ENCODE measurements at regions not wholly inside any gene's neighbourhood (a gene's known extent, or its start where the extent isn't known, plus 50 kb on each side); places are given as distances from the start of the nearest gene placed in this dataset.

DNA sequence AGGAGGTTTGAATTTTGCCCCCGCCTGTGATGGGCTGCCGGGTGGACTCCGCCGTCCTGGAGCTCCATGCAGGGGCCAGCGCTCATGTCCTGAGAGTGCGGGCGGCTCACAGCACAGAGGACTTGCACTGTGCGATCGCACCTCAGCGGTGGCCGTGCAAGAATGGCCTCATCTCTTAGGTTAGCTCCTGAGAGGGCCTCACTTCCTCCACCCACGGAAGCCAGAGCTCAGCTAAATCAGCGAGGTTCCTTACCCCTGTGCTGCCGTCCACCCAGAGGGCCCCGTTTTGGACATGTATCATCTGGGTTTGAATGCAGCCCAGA is 72.0 kb upstream of the PCSK6 start:
- no peak overlapping the region for H3K4me3 Mint-ChIP-seq
- H3K27me3 Mint-ChIP-seq (ENCODE audit: insufficient read depth), result peaks cover 2% of the 10 kb centered on the region
- intact Hi-C loops (cut with micrococcal nuclease), result no loop called here
- no peak for DNase-seq (ENCODE audit: low spot score)
- no peaks in the 10 kb centered on the region for H3K9me3 Mint-ChIP-seq
- H3K36me3 Mint-ChIP-seq (ENCODE audit: low read depth), result no peaks in the 10 kb centered on the region
- H3K27ac Mint-ChIP-seq, result no peak overlapping the region
- no peaks in the 10 kb centered on the region for H3K4me1 Mint-ChIP-seq (ENCODE audit: low read depth)

GRCh38 chr15:101560722-101561583 is 71.4 kb upstream of the PCSK6 start:
- Mint-ChIP-seq H3K4me3 (no peak overlapping the region), H3K36me3 (ENCODE audit: low read depth) (no peaks in the 10 kb centered on the region), H3K27me3 (ENCODE audit: insufficient read depth) (peaks cover 2% of the 10 kb centered on the region), H3K4me1 (ENCODE audit: low read depth) (no peaks in the 10 kb centered on the region), H3K27ac (no peak overlapping the region), H3K9me3 (no peaks in the 10 kb centered on the region)
- intact Hi-C loops (cut with micrococcal nuclease), result no loop called here
- DNase-seq (ENCODE audit: low spot score), result no peak

DNA sequence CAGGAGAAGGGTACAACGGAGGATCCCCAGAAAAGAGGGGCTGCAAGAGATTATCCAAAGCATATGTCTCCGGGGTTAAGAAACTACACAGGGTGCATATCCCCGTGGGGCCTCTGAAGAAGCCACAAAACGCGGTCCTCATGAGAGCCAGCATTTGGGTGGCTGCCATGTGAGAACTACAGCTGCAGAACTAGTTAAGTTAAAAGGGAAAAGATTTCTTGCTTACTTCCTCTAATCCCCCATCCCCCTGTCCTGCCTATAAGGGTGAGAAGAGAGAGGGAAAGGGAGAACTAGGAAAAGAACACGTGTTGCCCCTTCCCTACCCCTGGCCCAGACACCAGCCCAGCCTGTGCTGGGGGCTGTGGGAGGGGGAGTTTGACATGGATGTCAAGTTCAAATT is 70.4 kb upstream of the PCSK6 start:
- H3K27me3 Mint-ChIP-seq (ENCODE audit: insufficient read depth), result peaks cover 5% of the 10 kb centered on the region
- no peak for DNase-seq (ENCODE audit: low spot score)
- H3K4me3 Mint-ChIP-seq, result no peak overlapping the region
- H3K36me3 Mint-ChIP-seq (ENCODE audit: low read depth), result no peaks in the 10 kb centered on the region
- no peaks in the 10 kb centered on the region for H3K9me3 Mint-ChIP-seq
- H3K27ac Mint-ChIP-seq, result no peak overlapping the region
- no peaks in the 10 kb centered on the region for H3K4me1 Mint-ChIP-seq (ENCODE audit: low read depth)
- intact Hi-C loops (cut with micrococcal nuclease), result no loop called here

- DNase-seq (ENCODE audit: low spot score), result no peak
- intact Hi-C loops (cut with micrococcal nuclease), result no loop called here
- Mint-ChIP-seq H3K27me3 (ENCODE audit: insufficient read depth) (peaks cover 5% of the 10 kb centered on the region), H3K9me3 (no peaks in the 10 kb centered on the region), H3K4me3 (no peak overlapping the region), H3K27ac (no peak overlapping the region), H3K36me3 (ENCODE audit: low read depth) (no peaks in the 10 kb centered on the region), H3K4me1 (ENCODE audit: low read depth) (no peaks in the 10 kb centered on the region)
These were observed 68.9 kb upstream of the PCSK6 start for GRCh38 chr15:101558221-101558941.

DNA sequence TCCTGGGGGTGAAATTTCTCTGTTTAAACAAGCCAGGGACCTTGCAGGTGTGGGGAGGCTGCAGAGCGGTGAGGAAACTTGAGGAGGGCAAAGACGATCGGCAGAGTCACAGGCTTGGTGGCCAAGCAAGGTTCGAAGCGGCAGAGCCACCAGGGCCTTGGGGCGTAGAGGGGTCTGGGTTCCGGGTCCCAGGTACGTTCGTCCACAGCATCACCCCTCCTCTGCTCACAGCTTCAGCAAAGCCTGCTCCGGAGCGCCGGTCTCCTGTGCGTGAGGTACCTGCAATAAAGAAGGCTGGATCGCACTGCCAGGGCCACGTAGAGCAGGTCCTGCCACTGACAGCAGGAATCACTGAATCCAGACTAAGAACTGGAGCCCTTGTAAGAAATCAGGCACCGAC is 66.8 kb upstream of the PCSK6 start:
- no peak overlapping the region for H3K4me3 Mint-ChIP-seq
- no peak for DNase-seq (ENCODE audit: low spot score)
- H3K9me3 Mint-ChIP-seq, result no peaks in the 10 kb centered on the region
- no peaks in the 10 kb centered on the region for H3K36me3 Mint-ChIP-seq (ENCODE audit: low read depth)
- intact Hi-C loops (cut with micrococcal nuclease), result no loop called here
- H3K27ac Mint-ChIP-seq, result no peak overlapping the region
- H3K4me1 Mint-ChIP-seq (ENCODE audit: low read depth), result no peaks in the 10 kb centered on the region
- peaks cover 5% of the 10 kb centered on the region for H3K27me3 Mint-ChIP-seq (ENCODE audit: insufficient read depth)

DNA sequence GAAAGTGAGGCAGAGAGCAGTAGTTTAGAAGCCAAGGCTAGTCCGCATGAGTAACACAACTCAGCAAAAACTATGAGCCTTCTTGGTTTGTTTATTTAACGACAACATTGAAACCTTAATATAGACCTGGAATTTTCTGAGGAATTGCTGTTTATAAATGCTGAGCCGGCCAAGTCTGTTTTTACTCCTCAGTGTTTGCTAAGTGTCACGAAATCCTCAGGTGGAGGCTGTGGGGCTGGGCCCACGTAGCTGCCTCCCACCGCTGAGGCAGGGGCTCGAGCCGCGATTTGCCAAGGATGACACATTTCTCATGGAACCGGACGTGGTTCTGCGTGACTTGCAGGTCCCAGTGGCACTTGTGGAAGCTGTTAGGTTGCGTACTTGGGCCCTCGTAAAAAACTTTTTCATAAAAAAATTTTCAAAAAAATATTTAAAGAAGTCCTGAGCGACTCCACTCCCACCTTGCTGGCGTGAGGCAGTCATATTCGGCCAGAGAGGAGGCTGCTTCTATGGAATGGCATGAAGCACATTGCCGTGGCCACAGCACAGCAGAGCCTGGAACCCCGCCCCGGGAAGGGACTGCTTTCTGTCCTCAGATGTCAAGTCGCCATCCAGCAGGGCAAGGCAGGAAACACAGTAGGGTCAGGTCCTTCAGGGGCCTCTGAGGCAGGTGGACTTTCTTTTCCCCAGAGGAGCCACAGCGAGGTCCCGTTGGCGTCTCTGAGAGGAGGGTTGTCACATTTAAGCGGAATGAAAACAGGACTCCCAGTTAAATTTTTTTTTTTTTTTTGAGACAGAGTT is 64.8 kb upstream of the PCSK6 start:
- Mint-ChIP-seq H3K36me3 (ENCODE audit: low read depth) (no peaks in the 10 kb centered on the region), H3K4me3 (no peak overlapping the region), H3K27ac (no peak overlapping the region), H3K4me1 (ENCODE audit: low read depth) (no peaks in the 10 kb centered on the region), H3K9me3 (no peaks in the 10 kb centered on the region), H3K27me3 (ENCODE audit: insufficient read depth) (peaks cover 2% of the 10 kb centered on the region)
- intact Hi-C loops (cut with micrococcal nuclease), result no loop called here
- no peak for DNase-seq (ENCODE audit: low spot score)

- DNase-seq (ENCODE audit: low spot score), result no peak
- no peaks in the 10 kb centered on the region for H3K9me3 Mint-ChIP-seq
- no peak overlapping the region for H3K27ac Mint-ChIP-seq
- intact Hi-C loops (cut with micrococcal nuclease), result no loop called here
- H3K27me3 Mint-ChIP-seq (ENCODE audit: insufficient read depth), result peaks cover 5% of the 10 kb centered on the region
- H3K4me1 Mint-ChIP-seq (ENCODE audit: low read depth), result no peaks in the 10 kb centered on the region
- no peak overlapping the region for H3K4me3 Mint-ChIP-seq
- H3K36me3 Mint-ChIP-seq (ENCODE audit: low read depth), result no peaks in the 10 kb centered on the region
These were observed 62.4 kb upstream of the PCSK6 start for GRCh38 chr15:101551696-101552591.

DNA sequence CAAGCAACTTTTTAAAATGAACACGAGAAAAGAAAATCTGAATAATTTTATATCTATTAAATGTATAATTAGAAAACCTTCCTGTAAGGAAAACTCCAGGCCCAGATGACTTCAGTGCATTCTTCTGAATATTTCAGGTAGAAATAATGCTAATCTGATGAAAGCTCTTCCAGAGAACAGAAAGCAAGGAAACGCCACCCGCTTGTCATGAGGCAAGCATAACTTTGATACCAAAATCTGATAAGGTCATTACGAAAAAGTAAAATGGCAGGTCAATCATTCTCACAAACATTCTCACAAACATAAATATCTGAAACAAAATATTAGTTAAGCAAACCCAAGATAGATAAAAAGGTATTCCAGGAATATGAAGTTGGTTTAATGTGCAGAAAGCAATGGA is 60.6 kb upstream of the PCSK6 start:
- Mint-ChIP-seq H3K36me3 (ENCODE audit: low read depth) (no peaks in the 10 kb centered on the region), H3K4me3 (no peak overlapping the region), H3K27ac (no peak overlapping the region), H3K27me3 (ENCODE audit: insufficient read depth) (peaks cover 2% of the 10 kb centered on the region), H3K9me3 (no peaks in the 10 kb centered on the region), H3K4me1 (ENCODE audit: low read depth) (no peaks in the 10 kb centered on the region)
- intact Hi-C loops (cut with micrococcal nuclease), result no loop called here
- DNase-seq (ENCODE audit: low spot score), result no peak

DNA sequence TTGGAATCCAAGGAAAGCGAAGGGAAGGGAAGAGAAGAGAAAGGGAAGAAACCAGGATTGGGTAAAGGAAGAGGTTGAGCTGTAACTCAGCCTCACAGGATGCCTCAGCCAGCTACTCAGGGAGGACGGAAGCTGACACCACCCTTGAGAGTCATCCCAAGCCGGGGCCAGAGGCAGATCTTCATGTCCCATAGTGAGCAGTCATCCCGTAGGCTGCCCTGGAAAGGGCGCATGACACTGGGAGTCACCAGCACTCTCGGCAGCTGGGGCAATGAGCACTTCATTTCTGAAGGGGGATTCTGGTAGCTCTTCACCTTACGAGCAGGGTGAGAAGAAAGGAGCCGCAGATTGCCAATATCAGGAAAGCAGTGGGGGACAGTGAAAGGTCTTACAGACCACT is 60.1 kb upstream of the PCSK6 start:
- Mint-ChIP-seq H3K9me3 (no peaks in the 10 kb centered on the region), H3K4me1 (ENCODE audit: low read depth) (no peaks in the 10 kb centered on the region), H3K36me3 (ENCODE audit: low read depth) (no peaks in the 10 kb centered on the region), H3K27me3 (ENCODE audit: insufficient read depth) (peaks cover 2% of the 10 kb centered on the region), H3K27ac (no peak overlapping the region), H3K4me3 (no peak overlapping the region)
- DNase-seq (ENCODE audit: low spot score), result no peak
- intact Hi-C loops (cut with micrococcal nuclease), result no loop called here

DNA sequence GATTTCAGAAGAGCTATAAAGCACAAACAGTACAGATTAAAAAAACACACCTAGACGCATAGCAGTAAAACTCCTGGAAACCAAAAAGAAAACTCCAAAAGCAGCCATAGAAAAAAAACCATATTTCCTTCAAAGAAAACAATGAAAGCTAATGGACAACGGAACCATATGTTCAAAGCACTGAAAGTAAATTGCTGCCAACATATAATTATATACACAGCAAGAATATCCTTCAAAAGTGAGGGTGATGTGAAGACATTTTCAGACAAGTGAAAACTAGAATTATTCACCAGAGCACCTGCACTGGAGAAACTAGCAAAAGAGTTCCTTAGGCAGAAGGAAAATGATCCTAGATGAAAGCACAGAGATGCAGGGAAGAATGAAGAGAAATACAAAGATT is 58.2 kb upstream of the PCSK6 start:
- intact Hi-C loops (cut with micrococcal nuclease), result no loop called here
- Mint-ChIP-seq H3K4me1 (ENCODE audit: low read depth) (no peaks in the 10 kb centered on the region), H3K36me3 (ENCODE audit: low read depth) (no peaks in the 10 kb centered on the region), H3K27ac (no peak overlapping the region), H3K9me3 (no peaks in the 10 kb centered on the region), H3K27me3 (ENCODE audit: insufficient read depth) (peaks cover 2% of the 10 kb centered on the region), H3K4me3 (no peak overlapping the region)
- no peak for DNase-seq (ENCODE audit: low spot score)

- Mint-ChIP-seq H3K27me3 (ENCODE audit: insufficient read depth) (peaks cover 2% of the 10 kb centered on the region), H3K36me3 (ENCODE audit: low read depth) (no peaks in the 10 kb centered on the region), H3K4me1 (ENCODE audit: low read depth) (no peaks in the 10 kb centered on the region), H3K9me3 (no peaks in the 10 kb centered on the region), H3K4me3 (no peak overlapping the region), H3K27ac (no peak overlapping the region)
- intact Hi-C loops (cut with micrococcal nuclease), result no loop called here
- DNase-seq (ENCODE audit: low spot score), result no peak
These were observed 56.3 kb upstream of the PCSK6 start for GRCh38 chr15:101545548-101546505.

DNA sequence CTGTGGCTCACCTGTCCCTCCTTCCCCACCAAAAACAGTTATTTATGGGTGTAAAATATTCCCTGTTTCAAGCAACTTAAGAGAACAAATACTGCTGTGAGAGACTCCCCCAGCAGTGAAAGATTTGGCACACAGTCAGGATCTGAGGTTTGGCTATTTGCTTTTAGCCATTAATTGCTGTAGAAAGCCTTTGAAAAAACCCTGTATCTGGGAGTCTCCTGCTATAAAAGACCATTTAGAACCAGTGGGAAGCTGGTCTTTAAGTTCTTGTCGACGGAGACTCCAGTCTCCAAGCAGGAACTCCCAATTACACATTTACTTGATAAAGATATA is 55.1 kb upstream of the PCSK6 start:
- H3K27ac Mint-ChIP-seq, result no peak overlapping the region
- H3K4me1 Mint-ChIP-seq (ENCODE audit: low read depth), result no peaks in the 10 kb centered on the region
- H3K4me3 Mint-ChIP-seq, result no peak overlapping the region
- DNase-seq (ENCODE audit: low spot score), result no peak
- intact Hi-C loops (cut with micrococcal nuclease), result no loop called here
- no peaks in the 10 kb centered on the region for H3K36me3 Mint-ChIP-seq (ENCODE audit: low read depth)
- H3K27me3 Mint-ChIP-seq (ENCODE audit: insufficient read depth), result peaks cover 2% of the 10 kb centered on the region
- H3K9me3 Mint-ChIP-seq, result no peaks in the 10 kb centered on the region
